ENCODE measurements at regions not wholly inside any gene's neighbourhood (a gene's known extent, or its start where the extent isn't known, plus 50 kb on each side); places are given as distances from the start of the nearest gene placed in this dataset.

DNA sequence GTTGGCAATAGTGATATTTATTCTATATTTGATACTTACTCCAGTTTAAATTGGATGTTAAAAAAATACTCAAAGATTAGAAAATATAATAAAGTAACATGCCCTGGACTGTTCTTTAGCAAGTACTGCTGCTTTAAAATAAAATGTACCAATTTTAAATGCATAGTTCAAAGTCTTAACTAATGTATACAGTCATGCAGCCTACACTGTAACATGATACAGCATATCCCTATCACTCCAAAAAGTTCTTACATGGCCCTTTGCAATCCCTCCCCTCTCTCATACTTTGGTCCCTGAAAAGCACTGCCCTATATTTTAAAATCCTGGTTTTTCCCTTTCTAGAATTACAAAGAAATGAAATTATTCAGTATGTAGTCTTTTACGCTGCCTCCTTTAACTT, 726.6 kb downstream of the LTN1 start:
- Histone ChIP-seq H3K27ac (no peak overlapping the region), H3K4me1 (ENCODE audit: control insufficient read depth in 1 of 2, low read depth in 2 of 2) (no peaks in the 10 kb centered on the region), H3K4me3 (no peak overlapping the region), H3K9me3 (no peaks in the 10 kb centered on the region), H3K27me3 (replicated peaks; ENCODE audit: insufficient read depth) (no peaks in the 10 kb centered on the region), H3K36me3 (no peaks in the 10 kb centered on the region)
- no peak for TF ChIP-seq CTCF (IDR thresholded peaks at IDR 0.05)
- DNase-seq (ENCODE audit: low spot score) (no peak), ATAC-seq (ENCODE audit: insufficient number of reproducible peaks, low FRiP score, low read depth) (no peak)

DNA sequence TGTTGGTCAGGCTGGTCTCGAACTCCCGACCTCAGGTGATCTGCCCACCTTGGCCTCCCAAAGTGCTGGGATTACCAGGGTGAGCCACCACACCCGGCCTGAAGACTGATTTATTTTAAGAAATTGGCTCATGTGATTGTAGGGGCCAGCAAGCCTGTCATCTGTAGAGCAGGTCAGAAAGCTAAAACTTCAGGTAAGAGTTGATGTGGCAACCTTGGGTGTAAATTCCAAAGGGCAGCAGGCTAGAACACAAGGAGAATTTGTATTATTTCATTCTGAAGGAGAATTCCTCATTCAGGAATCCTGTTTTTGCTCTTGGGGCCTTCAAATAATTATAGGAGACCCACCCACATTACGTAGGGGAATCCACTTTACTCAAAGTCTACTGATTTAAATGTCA, 728.7 kb downstream of the LTN1 start:
- no peak for TF ChIP-seq CTCF (IDR thresholded peaks at IDR 0.05)

GRCh38 chr21:28261298-28261697, 731.4 kb downstream of the LTN1 start:
- no peak for DNase-seq (ENCODE audit: low spot score)
- H3K27ac ChIP-seq, result no peak overlapping the region

More for the DNA sequence above, 728.7 kb downstream of the LTN1 start:
- no peak for DNase-seq (ENCODE audit: low spot score)
- Histone ChIP-seq H3K9me3 (no peaks in the 10 kb centered on the region), H3K27ac (no peak overlapping the region), H3K36me3 (no peaks in the 10 kb centered on the region), H3K27me3 (replicated peaks; ENCODE audit: insufficient read depth) (no peaks in the 10 kb centered on the region), H3K4me1 (ENCODE audit: control insufficient read depth in 1 of 2, low read depth in 2 of 2) (no peaks in the 10 kb centered on the region), H3K4me3 (no peak overlapping the region)
- ATAC-seq (ENCODE audit: insufficient number of reproducible peaks, low FRiP score, low read depth), result no peak

GRCh38 chr21:28257276-28257675, 735.4 kb downstream of the LTN1 start:
- no peak for DNase-seq (ENCODE audit: low spot score)
- Histone ChIP-seq H3K27ac (no peak overlapping the region), H3K9me3 (no peaks in the 10 kb centered on the region), H3K27me3 (replicated peaks; ENCODE audit: insufficient read depth) (no peaks in the 10 kb centered on the region), H3K4me1 (ENCODE audit: control insufficient read depth in 1 of 2, low read depth in 2 of 2) (peaks cover 0 to 6% of the 10 kb centered on the region in 2 donors), H3K36me3 (no peaks in the 10 kb centered on the region), H3K4me3 (no peak overlapping the region)
- TF ChIP-seq CTCF (IDR thresholded peaks at IDR 0.05), result no peak
- ATAC-seq (ENCODE audit: insufficient number of reproducible peaks, low FRiP score, low read depth), result no peak

More at GRCh38 chr21:28261298-28261697, 731.4 kb downstream of the LTN1 start:
- H3K27me3 ChIP-seq (replicated peaks; ENCODE audit: insufficient read depth), result no peaks in the 10 kb centered on the region
- ATAC-seq (ENCODE audit: insufficient number of reproducible peaks, low FRiP score, low read depth), result no peak
- peaks cover 0 to 3% of the 10 kb centered on the region in 2 donors for H3K4me1 ChIP-seq (ENCODE audit: control insufficient read depth in 1 of 2, low read depth in 2 of 2)
- H3K4me3 ChIP-seq, result no peak overlapping the region
- no peak for TF ChIP-seq CTCF (IDR thresholded peaks at IDR 0.05)
- no peaks in the 10 kb centered on the region for H3K9me3 ChIP-seq
- H3K36me3 ChIP-seq, result no peaks in the 10 kb centered on the region

GRCh38 chr21:28256837-28257236, 735.8 kb downstream of the LTN1 start:
- H3K36me3 ChIP-seq, result no peaks in the 10 kb centered on the region
- H3K27ac ChIP-seq, result no peak overlapping the region
- no peaks in the 10 kb centered on the region for H3K9me3 ChIP-seq
- no peaks in the 10 kb centered on the region for H3K27me3 ChIP-seq (replicated peaks; ENCODE audit: insufficient read depth)
- H3K4me3 ChIP-seq, result no peak overlapping the region
- H3K4me1 ChIP-seq (ENCODE audit: control insufficient read depth in 1 of 2, low read depth in 2 of 2), result peaks cover 0 to 6% of the 10 kb centered on the region in 2 donors
- ATAC-seq (ENCODE audit: insufficient number of reproducible peaks, low FRiP score, low read depth) (no peak), DNase-seq (ENCODE audit: low spot score) (no peak)
- TF ChIP-seq CTCF (IDR thresholded peaks at IDR 0.05), result no peak

Measured in thoracic aorta (tissue), 2 donors.